ENCODE measurements at regions not wholly inside any gene's neighbourhood (a gene's known extent, or its start where the extent isn't known, plus 50 kb on each side); places are given as distances from the start of the nearest gene placed in this dataset.

DNA sequence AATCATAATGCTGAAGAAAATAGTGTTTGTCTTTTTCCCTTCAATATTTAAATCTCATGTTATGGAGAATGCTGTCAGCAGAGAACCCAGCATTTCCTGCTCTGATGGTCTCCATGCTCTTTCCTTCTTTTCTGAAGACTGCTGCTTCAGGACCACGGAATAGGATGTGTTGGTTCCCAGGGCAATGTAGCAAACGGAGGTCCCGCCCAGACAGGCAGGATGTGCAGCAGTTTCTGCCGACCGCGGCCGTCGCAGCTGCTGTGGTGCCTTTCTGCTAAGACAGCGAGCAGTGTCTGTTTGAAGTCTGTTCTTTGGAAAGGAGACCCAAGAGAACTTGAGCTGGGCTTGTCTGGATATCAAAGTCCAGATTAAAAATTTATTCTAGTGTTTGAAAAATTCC lies 654.3 kb downstream of the CCDC171 start:
- no peaks in the 10 kb centered on the region for H3K9me3 ChIP-seq (ENCODE audit: control insufficient read depth, low read depth, low read length)
- H3K27me3 ChIP-seq (ENCODE audit: control insufficient read depth, extremely low read depth, insufficient read depth, low read length), result no peaks in the 10 kb centered on the region
- no peak for DNase-seq (ENCODE audit: low read depth, low spot score)
- FAIRE-seq, result no peak
- H3K9ac ChIP-seq (ENCODE audit: control insufficient read depth, extremely low read depth, insufficient read depth, low read length), result no peak overlapping the region
- H3K27ac ChIP-seq (ENCODE audit: control insufficient read depth, insufficient read depth, low read length), result no peak overlapping the region
- no peaks in the 10 kb centered on the region for H3K79me2 ChIP-seq (ENCODE audit: control insufficient read depth, insufficient read depth, low read length)
- peaks cover 12% of the 10 kb centered on the region for H3K4me1 ChIP-seq (ENCODE audit: control insufficient read depth, extremely low read depth, insufficient read depth, low read length)
- H2AFZ ChIP-seq (ENCODE audit: control insufficient read depth, low read length), result peak overlapping the region; percentile 45
- no peaks in the 10 kb centered on the region for H4K20me1 ChIP-seq (ENCODE audit: control insufficient read depth, extremely low read depth, insufficient read depth, low read length)
- no peaks in the 10 kb centered on the region for H3K9me1 ChIP-seq (ENCODE audit: control insufficient read depth, extremely low read depth, insufficient read depth, low read length)
- dilution Hi-C loops (cut with MboI; ENCODE audit: extremely low pct_ligation_motif_present, low sequenced_read_pairs), result no loop called here
- no peak overlapping the region for H3K4me2 ChIP-seq (ENCODE audit: control insufficient read depth, extremely low read depth, insufficient read depth, low read depth, low read length)
- no peaks in the 10 kb centered on the region for H3K36me3 ChIP-seq (ENCODE audit: control insufficient read depth in 2 of 2, extremely low read depth in 1 of 2, insufficient read depth in 2 of 2, low read length in 2 of 2)
- TF ChIP-seq, protein P1, sequence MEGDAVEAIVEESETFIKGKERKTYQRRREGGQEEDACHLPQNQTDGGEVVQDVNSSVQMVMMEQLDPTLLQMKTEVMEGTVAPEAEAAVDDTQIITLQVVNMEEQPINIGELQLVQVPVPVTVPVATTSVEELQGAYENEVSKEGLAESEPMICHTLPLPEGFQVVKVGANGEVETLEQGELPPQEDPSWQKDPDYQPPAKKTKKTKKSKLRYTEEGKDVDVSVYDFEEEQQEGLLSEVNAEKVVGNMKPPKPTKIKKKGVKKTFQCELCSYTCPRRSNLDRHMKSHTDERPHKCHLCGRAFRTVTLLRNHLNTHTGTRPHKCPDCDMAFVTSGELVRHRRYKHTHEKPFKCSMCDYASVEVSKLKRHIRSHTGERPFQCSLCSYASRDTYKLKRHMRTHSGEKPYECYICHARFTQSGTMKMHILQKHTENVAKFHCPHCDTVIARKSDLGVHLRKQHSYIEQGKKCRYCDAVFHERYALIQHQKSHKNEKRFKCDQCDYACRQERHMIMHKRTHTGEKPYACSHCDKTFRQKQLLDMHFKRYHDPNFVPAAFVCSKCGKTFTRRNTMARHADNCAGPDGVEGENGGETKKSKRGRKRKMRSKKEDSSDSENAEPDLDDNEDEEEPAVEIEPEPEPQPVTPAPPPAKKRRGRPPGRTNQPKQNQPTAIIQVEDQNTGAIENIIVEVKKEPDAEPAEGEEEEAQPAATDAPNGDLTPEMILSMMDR (optimal IDR thresholded peaks at IDR 0.05 in 1 of 3, IDR thresholded peaks at IDR 0.05 in 1 of 3, conservative IDR thresholded peaks at IDR 0.05 in 1 of 3; ENCODE audit: extremely low read depth in 1 of 3, insufficient read depth in 2 of 3, low read length in 3 of 3), result no peak
- TF ChIP-seq EZH2 (IDR thresholded peaks at IDR 0.05; ENCODE audit: low read length), result no peak
- H3K4me3 ChIP-seq (ENCODE audit: control insufficient read depth in 2 of 3, extremely low read depth in 1 of 3, insufficient read depth in 2 of 3, low read depth in 1 of 3, low read length in 3 of 3), result no peak overlapping the region

DNA sequence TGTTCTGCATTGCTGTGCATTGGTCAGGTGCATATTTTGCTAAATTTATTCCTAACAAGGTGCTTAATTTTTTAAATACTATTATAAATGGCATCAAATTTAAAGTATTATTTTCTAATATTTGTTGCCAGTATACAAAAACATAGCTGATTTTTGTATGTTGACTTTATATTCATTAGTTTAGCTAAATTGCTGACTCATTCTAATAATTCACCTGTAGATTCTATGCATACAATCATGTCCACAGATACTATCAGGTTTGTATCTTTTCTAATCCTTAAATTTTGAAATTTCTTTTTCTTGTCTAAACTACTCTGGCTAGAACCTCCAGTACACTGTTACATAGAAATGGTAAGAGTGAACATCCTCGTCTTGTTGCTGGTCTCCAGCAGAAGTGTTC lies 657.6 kb downstream of the CCDC171 start:
- Histone ChIP-seq H3K9me3 (ENCODE audit: control insufficient read depth, low read depth, low read length) (no peaks in the 10 kb centered on the region), H3K4me2 (ENCODE audit: control insufficient read depth, extremely low read depth, insufficient read depth, low read depth, low read length) (no peak overlapping the region), H4K20me1 (ENCODE audit: control insufficient read depth, extremely low read depth, insufficient read depth, low read length) (no peaks in the 10 kb centered on the region), H3K36me3 (ENCODE audit: control insufficient read depth in 2 of 2, extremely low read depth in 1 of 2, insufficient read depth in 2 of 2, low read length in 2 of 2) (no peaks in the 10 kb centered on the region), H3K4me3 (ENCODE audit: control insufficient read depth in 2 of 3, extremely low read depth in 1 of 3, insufficient read depth in 2 of 3, low read depth in 1 of 3, low read length in 3 of 3) (no peak overlapping the region), H2AFZ (ENCODE audit: control insufficient read depth, low read length) (no peak overlapping the region), H3K27me3 (ENCODE audit: control insufficient read depth, extremely low read depth, insufficient read depth, low read length) (no peaks in the 10 kb centered on the region), H3K9me1 (ENCODE audit: control insufficient read depth, extremely low read depth, insufficient read depth, low read length) (no peaks in the 10 kb centered on the region), H3K27ac (ENCODE audit: control insufficient read depth, insufficient read depth, low read length) (no peak overlapping the region), H3K4me1 (ENCODE audit: control insufficient read depth, extremely low read depth, insufficient read depth, low read length) (no peaks in the 10 kb centered on the region), H3K79me2 (ENCODE audit: control insufficient read depth, insufficient read depth, low read length) (no peaks in the 10 kb centered on the region), H3K9ac (ENCODE audit: control insufficient read depth, extremely low read depth, insufficient read depth, low read length) (no peak overlapping the region)
- dilution Hi-C loops (cut with MboI; ENCODE audit: extremely low pct_ligation_motif_present, low sequenced_read_pairs), result no loop called here
- FAIRE-seq, result no peak
- no peak for DNase-seq (ENCODE audit: low read depth, low spot score)
- TF ChIP-seq, protein P1 (optimal IDR thresholded peaks at IDR 0.05 in 1 of 3, IDR thresholded peaks at IDR 0.05 in 1 of 3, conservative IDR thresholded peaks at IDR 0.05 in 1 of 3; ENCODE audit: extremely low read depth in 1 of 3, insufficient read depth in 2 of 3, low read length in 3 of 3), result no peak
- no peak for TF ChIP-seq EZH2 (IDR thresholded peaks at IDR 0.05; ENCODE audit: low read length)
